Transverse colon (tissue), 4 donors: ENCODE measurements at regions not wholly inside any gene's neighbourhood (a gene's known extent, or its start where the extent isn't known, plus 50 kb on each side); places are given as distances from the start of the nearest gene placed in this dataset.

Experiments used
- DNase-seq: peaks from one replicate; pipeline ENCODE4 v3.0.0-alpha.2; 2019
- H3K27ac ChIP-seq, 4 donors: fragments of 200-600 bp; sonication (generic); 2 replicates each; pipeline ENCODE4 v1.5.1; 2016 to 2018; ENCODE audit warnings: inconsistent platforms in 4 of 4
- H3K27me3 ChIP-seq: fragments of 200-600 bp; sonication (generic); 2 replicates; pipeline ENCODE4 v1.5.1; 2017; ENCODE audit warnings: inconsistent platforms
- H3K36me3 ChIP-seq, 4 donors: fragments of 200-600 bp; sonication (generic); 2 replicates each; pipeline ENCODE4 v1.5.1; 2017 to 2019; ENCODE audit warnings: inconsistent platforms in 4 of 4
- H3K4me1 ChIP-seq, 4 donors: fragments of 200-600 bp; sonication (generic); 2 replicates each; pipeline ENCODE4 v1.5.1; 2017 to 2020; ENCODE audit warnings: inconsistent platforms in 4 of 4
- H3K4me3 ChIP-seq, 4 donors: fragments of 200-600 bp; sonication (generic); 1 replicate in 1 of 4; 2 replicates in 3 of 4; pipeline versions ENCODE4 v1.5.1 to v1.6.1; 2017 to 2019; ENCODE audit warnings: inconsistent platforms in 4 of 4
- H3K9me3 ChIP-seq, 2 donors: fragments of 200-600 bp; sonication (generic); 2 replicates each; pipeline ENCODE4 v1.5.1; 2017 to 2019; ENCODE audit warnings: inconsistent platforms in 2 of 2
- CTCF ChIP-seq, 5 experiments: fragments of 200-600 bp in 3 of 5; fragments of 450-650 bp in 2 of 5; sonication (generic) in 3 of 5; IDR thresholded peaks; 1 replicate in 2 of 5; 2 replicates in 3 of 5; pipeline ENCODE4 v1.5.1; 2016 to 2017; ENCODE audit warnings: antibody characterized with exemption in 5 of 5, inconsistent platforms in 3 of 5, mild to moderate bottlenecking in 2 of 5, moderate library complexity in 1 of 5
- EP300 ChIP-seq: sonication (generic); formaldehyde crosslinking; IDR thresholded peaks from one replicate; pipeline ENCODE4 v1.6.1; 2017; ENCODE audit warnings: antibody characterized with exemption, low read depth
- POLR2A ChIP-seq: fragments of 450-650 bp; IDR thresholded peaks from one replicate; pipeline ENCODE4 v1.6.1; 2016; ENCODE audit warnings: antibody characterized with exemption, mild to moderate bottlenecking, moderate library complexity
- POLR2AphosphoS5 ChIP-seq, 3 donors: sonication (generic); formaldehyde crosslinking; IDR thresholded peaks; one replicate each; pipeline ENCODE4 v1.6.1; 2016; ENCODE audit warnings: antibody characterized with exemption in 3 of 3
- WGBS, 2 donors: methylation state at CpG; one replicate each; pipeline ENCODE4 v1.1.5; 2018; ENCODE audit warnings: low coverage in 1 of 2; 5-methylcytosine and 5-hydroxymethylcytosine counted together
- in situ Hi-C, 4 donors: fragments of 200-750 bp; cut with MboI; loops; one replicate each; pipeline versions ENCODE4 v1.15.0 to v1.15.1; 2017; ENCODE audit warnings: low sequenced_read_pairs in 3 of 4, low pct_ligation_motif_present in 1 of 4, low pct_unique_long_range_greater_than_20kb in 1 of 4
- intact Hi-C: fragments of 100-400 bp; cut with DNase I; formaldehyde crosslinking; loops from one replicate; pipeline ENCODE4 v1.15.1; 2023; ENCODE audit warnings: low total_unique reads

GRCh38 chr2:215816424-215816823, 196.9 kb downstream of the MREG start:
- H3K36me3 ChIP-seq, result no peaks in the 10 kb centered on the region
- in situ Hi-C loops, result no loop called here
- 50 to 56% methylated on average over 5 of the region's 5 CpGs for WGBS, 2 donors
- DNase-seq, result peak; percentile 17
- peak overlapping the region in 2 of 4 donors; percentile 28 to 45 for H3K27ac ChIP-seq
- H3K9me3 ChIP-seq, result peaks cover 3 to 4% of the 10 kb centered on the region in 2 donors
- no peaks in the 10 kb centered on the region for H3K27me3 ChIP-seq
- no peak for TF ChIP-seq CTCF (IDR thresholded peaks at IDR 0.05)
- no peak for TF ChIP-seq POLR2AphosphoS5 (IDR thresholded peaks at IDR 0.05)
- no peak for TF ChIP-seq EP300
- TF ChIP-seq POLR2A, result no peak
- H3K4me1 ChIP-seq, result peaks cover 0 to 16% (median 4%) of the 10 kb centered on the region in 4 donors
- H3K4me3 ChIP-seq, result no peak overlapping the region
- intact Hi-C loops, result no loop called here

GRCh38 chr2:215815960-215816359, 197.4 kb downstream of the MREG start:
- no peaks in the 10 kb centered on the region for H3K27me3 ChIP-seq
- 61 to 76% methylated on average over 2 of the region's 2 CpGs for WGBS, 2 donors
- intact Hi-C loops (no loop called here), in situ Hi-C loops (no loop called here)
- H3K36me3 ChIP-seq, result no peaks in the 10 kb centered on the region
- H3K4me3 ChIP-seq, result no peak overlapping the region
- H3K4me1 ChIP-seq, result peaks cover 0 to 16% (median 4%) of the 10 kb centered on the region in 4 donors
- no peak for DNase-seq
- no peak for TF ChIP-seq EP300
- no peak for TF ChIP-seq CTCF (IDR thresholded peaks at IDR 0.05)
- TF ChIP-seq POLR2AphosphoS5 (IDR thresholded peaks at IDR 0.05), result no peak
- TF ChIP-seq POLR2A, result no peak
- peak overlapping the region in 2 of 4 donors; percentile 28 to 45 for H3K27ac ChIP-seq
- H3K9me3 ChIP-seq, result peaks cover 3 to 4% of the 10 kb centered on the region in 2 donors

DNA sequence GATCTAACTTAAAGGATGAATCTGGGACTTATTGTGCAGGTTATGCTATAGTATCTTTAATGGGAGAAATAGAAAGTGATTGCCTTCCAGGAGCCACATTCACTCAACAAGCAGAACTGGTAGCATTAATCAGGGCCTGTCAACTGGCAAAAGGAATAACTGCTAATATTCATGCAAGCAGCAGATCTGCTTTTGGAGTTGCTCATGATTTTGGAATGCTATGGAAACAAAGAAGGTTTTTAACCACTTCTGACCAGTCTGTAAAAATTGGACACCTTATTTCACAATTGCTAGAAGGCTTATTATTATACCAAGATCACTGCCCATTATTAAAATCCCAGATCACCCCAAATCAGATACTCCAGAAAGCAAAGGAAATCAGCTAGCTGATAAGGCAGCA, 200.4 kb downstream of the MREG start:
- H3K27ac ChIP-seq, result no peak overlapping the region
- no peaks in the 10 kb centered on the region for H3K27me3 ChIP-seq
- in situ Hi-C loops, result no loop called here
- no peaks in the 10 kb centered on the region for H3K36me3 ChIP-seq
- H3K4me1 ChIP-seq, result peaks cover 0 to 16% (median 4%) of the 10 kb centered on the region in 4 donors
- TF ChIP-seq EP300 (no peak), CTCF (IDR thresholded peaks at IDR 0.05) (no peak), POLR2AphosphoS5 (IDR thresholded peaks at IDR 0.05) (no peak), POLR2A (no peak)
- no peak for DNase-seq
- H3K9me3 ChIP-seq, result no peaks in the 10 kb centered on the region
- intact Hi-C loops, result no loop called here
- no peak overlapping the region for H3K4me3 ChIP-seq

DNA sequence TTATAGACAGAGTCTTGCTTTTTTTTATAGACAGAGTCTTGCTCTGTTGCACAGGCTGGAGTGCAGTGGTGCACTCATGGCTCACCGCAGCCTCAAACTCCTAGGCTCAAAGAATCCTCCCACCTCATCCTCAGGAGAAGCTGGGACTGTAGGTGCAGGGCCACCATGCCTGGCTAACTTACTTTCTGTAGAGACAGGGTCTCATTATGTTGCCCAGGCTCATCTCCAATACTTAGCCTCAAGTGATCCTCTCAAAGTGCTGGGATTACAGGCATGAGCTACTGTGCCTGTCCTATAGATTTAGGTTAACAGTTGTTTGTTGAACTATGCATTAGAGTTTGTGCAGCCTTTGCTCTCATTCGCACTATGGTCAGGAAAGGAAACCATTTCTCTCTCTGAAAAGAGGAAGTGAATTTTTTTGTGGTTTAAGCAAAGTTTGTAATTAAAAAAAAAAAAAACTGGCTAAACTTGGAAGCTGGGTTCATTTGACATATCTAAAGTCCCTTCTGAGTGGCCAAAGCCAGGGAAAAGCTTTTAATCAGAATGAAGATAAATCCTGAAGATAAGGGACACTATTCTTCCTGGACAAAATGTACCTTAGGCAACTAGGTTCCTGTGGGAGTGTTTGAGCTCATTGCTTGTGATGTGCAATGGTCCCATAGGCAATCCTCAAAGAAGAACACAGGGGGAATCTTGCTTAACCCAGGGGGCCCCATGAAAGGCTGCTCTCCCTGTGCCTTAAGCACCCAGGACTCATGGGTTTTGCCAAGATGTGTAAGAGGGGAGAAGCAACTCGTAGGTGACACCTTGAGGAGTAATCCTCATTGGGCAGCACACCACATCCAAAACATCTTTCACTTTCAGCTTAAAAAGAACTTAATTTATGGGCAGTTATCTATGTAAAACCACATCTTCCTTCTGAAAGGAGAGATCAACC, 201.7 kb downstream of the MREG start:
- in situ Hi-C loops (no loop called here), intact Hi-C loops (no loop called here)
- Histone ChIP-seq H3K4me3 (no peak overlapping the region), H3K27ac (no peak overlapping the region), H3K27me3 (no peaks in the 10 kb centered on the region), H3K4me1 (peaks cover 0 to 12% (median 4%) of the 10 kb centered on the region in 4 donors), H3K9me3 (no peaks in the 10 kb centered on the region), H3K36me3 (no peaks in the 10 kb centered on the region)
- TF ChIP-seq POLR2A (no peak), POLR2AphosphoS5 (IDR thresholded peaks at IDR 0.05) (no peak), EP300 (no peak), CTCF (IDR thresholded peaks at IDR 0.05) (no peak)
- 74 to 78% methylated on average over 3 of the region's 3 CpGs for WGBS, 2 donors
- no peak for DNase-seq
